Forelimb muscle (tissue), 1 donor: ENCODE measurements at regions not wholly inside any gene's neighbourhood (a gene's known extent, or its start where the extent isn't known, plus 50 kb on each side); places are given as distances from the start of the nearest gene placed in this dataset.
"Not testable (repeated sequence)": the region's sequence is repeated elsewhere in the genome, so short reads cannot be mapped to it uniquely, and the experiment has no call there.

Source experiments
- DNase-seq: peaks from one replicate; pipeline ENCODE4 v3.0.0-alpha.2; 2013; ENCODE audit warnings: low read depth

GRCh38 chr3:144820232-144820631 is 848.6 kb downstream of the DIPK2A start:
- not testable (repeated sequence) for DNase-seq

GRCh38 chr3:144820726-144821125 is 849.1 kb downstream of the DIPK2A start:
- no peak for DNase-seq

GRCh38 chr3:144821583-144821982 is 850.0 kb downstream of the DIPK2A start:
- DNase-seq, result no peak

GRCh38 chr3:144822671-144823070 is 851.0 kb downstream of the DIPK2A start:
- no peak for DNase-seq

- DNase-seq, result no peak
These were observed 860.5 kb downstream of the DIPK2A start for GRCh38 chr3:144831955-144832716.

- no peak for DNase-seq
These were observed 868.4 kb downstream of the DIPK2A start for GRCh38 chr3:144839991-144840390.

GRCh38 chr3:144840866-144841265 is 869.2 kb downstream of the DIPK2A start:
- no peak for DNase-seq

GRCh38 chr3:144843099-144843498 is 871.5 kb downstream of the DIPK2A start:
- DNase-seq, result no peak

GRCh38 chr3:144852999-144853398 is 881.4 kb downstream of the DIPK2A start:
- DNase-seq, result no peak

GRCh38 chr3:144854020-144854419 is 882.4 kb downstream of the DIPK2A start:
- DNase-seq, result not testable (repeated sequence)

GRCh38 chr3:144859161-144859560 is 887.5 kb downstream of the DIPK2A start:
- DNase-seq, result no peak

- DNase-seq, result no peak
These were observed 893.0 kb downstream of the DIPK2A start for GRCh38 chr3:144864646-144865045.

- no peak for DNase-seq
These were observed 894.3 kb downstream of the DIPK2A start for GRCh38 chr3:144865948-144866347.

- DNase-seq, result no peak
These were observed 894.9 kb downstream of the DIPK2A start for GRCh38 chr3:144866476-144866875.

GRCh38 chr3:144868506-144868905 is 896.9 kb downstream of the DIPK2A start:
- DNase-seq, result no peak

GRCh38 chr3:144873066-144873465 is 901.4 kb downstream of the DIPK2A start:
- DNase-seq, result no peak

GRCh38 chr3:144875211-144875610 is 903.6 kb downstream of the DIPK2A start:
- no peak for DNase-seq

- no peak for DNase-seq
These were observed 905.7 kb downstream of the DIPK2A start for GRCh38 chr3:144877356-144877755.

GRCh38 chr3:144879701-144880100 is 908.1 kb downstream of the DIPK2A start:
- DNase-seq, result no peak

GRCh38 chr3:144893980-144894379 is 922.4 kb downstream of the DIPK2A start:
- no peak for DNase-seq

GRCh38 chr3:144894576-144894975 is 923.0 kb downstream of the DIPK2A start:
- DNase-seq, result no peak

- DNase-seq, result no peak
These were observed 928.7 kb downstream of the DIPK2A start for GRCh38 chr3:144900366-144900765.

GRCh38 chr3:144907581-144907980 is 936.0 kb downstream of the DIPK2A start:
- DNase-seq, result not testable (repeated sequence)

GRCh38 chr3:144912968-144913367 is 941.3 kb downstream of the DIPK2A start:
- DNase-seq, result no peak
